GM12874 (cell line): ENCODE measurements at regions not wholly inside any gene's neighbourhood (a gene's known extent, or its start where the extent isn't known, plus 50 kb on each side); places are given as distances from the start of the nearest gene placed in this dataset.

Source experiments
- CTCF ChIP-seq: IDR thresholded peaks from 2 replicates; pipeline ENCODE4 v1.5.1; 2011; ENCODE audit warnings: low read depth, mild to moderate bottlenecking, control low read depth, low read length, moderate library complexity; ENCODE audit not compliant: insufficient read depth

- no peak for TF ChIP-seq CTCF
These were observed 131.3 kb upstream of the NPVF start for GRCh38 chr7:25359471-25360059.

- TF ChIP-seq CTCF, result no peak
These were observed 132.2 kb upstream of the NPVF start for GRCh38 chr7:25360451-25360850.

- TF ChIP-seq CTCF, result no peak
These were observed 133.1 kb upstream of the NPVF start for GRCh38 chr7:25361387-25361786.

GRCh38 chr7:25361863-25362262 is 133.6 kb upstream of the NPVF start:
- no peak for TF ChIP-seq CTCF

- TF ChIP-seq CTCF, result no peak
These were observed 140.4 kb upstream of the NPVF start for GRCh38 chr7:25368599-25369201.

- no peak for TF ChIP-seq CTCF
These were observed 141.5 kb upstream of the NPVF start for GRCh38 chr7:25369786-25370185.

- TF ChIP-seq CTCF, result no peak
These were observed 143.7 kb upstream of the NPVF start for GRCh38 chr7:25371972-25372371.
